Liver (tissue), 3 donors: ENCODE measurements at regions not wholly inside any gene's neighbourhood (a gene's known extent, or its start where the extent isn't known, plus 50 kb on each side); places are given as distances from the start of the nearest gene placed in this dataset.

Source experiments
- EGR1 ChIP-seq, 2 donors: IDR thresholded peaks; 2 replicates each; pipeline ENCODE4 v1.6.1; 2016 to 2018; ENCODE audit warnings: antibody characterized with exemption in 2 of 2, low read depth in 2 of 2
- FOXA1 ChIP-seq: IDR thresholded peaks from 2 replicates; pipeline ENCODE4 v1.6.1; 2016; ENCODE audit warnings: antibody characterized with exemption
- GABPA ChIP-seq, 2 donors: IDR thresholded peaks in 1 of 2; conservative IDR thresholded peaks in 1 of 2; 2 replicates each; pipeline ENCODE4 v1.6.1; 2016; ENCODE audit warnings: antibody characterized with exemption in 2 of 2, mild to moderate bottlenecking in 1 of 2, moderate library complexity in 1 of 2
- JUND ChIP-seq, 2 donors: IDR thresholded peaks; 2 replicates each; pipeline ENCODE4 v1.6.1; 2016; ENCODE audit warnings: antibody characterized with exemption in 2 of 2
- RAD21 ChIP-seq, 2 donors: IDR thresholded peaks; 2 replicates each; pipeline ENCODE4 v1.6.1; 2016; ENCODE audit warnings: antibody characterized with exemption in 2 of 2, mild to moderate bottlenecking in 2 of 2
- RXRA ChIP-seq, 2 donors: IDR thresholded peaks; 2 replicates each; pipeline ENCODE4 v1.6.1; 2017 to 2018; ENCODE audit warnings: antibody characterized with exemption in 2 of 2, mild to moderate bottlenecking in 1 of 2
- SP1 ChIP-seq: IDR thresholded peaks from 2 replicates; pipeline ENCODE4 v1.6.1; 2018; ENCODE audit warnings: antibody characterized with exemption, mild to moderate bottlenecking
- TAF1 ChIP-seq: conservative IDR thresholded peaks from 2 replicates; pipeline ENCODE4 v1.6.1; 2016; ENCODE audit warnings: antibody characterized with exemption, mild to moderate bottlenecking
- YY1 ChIP-seq: IDR thresholded peaks from 2 replicates; pipeline ENCODE4 v1.6.1; 2016; ENCODE audit warnings: antibody characterized with exemption, mild to moderate bottlenecking
- TF ChIP-seq, protein P1 (sequence below): fragments of 150-350 bp; IDR thresholded peaks from 2 replicates; pipeline ENCODE4 v1.5.1; 2017; ENCODE audit warnings: improper control_type of control experiment, low read depth, low read length; ENCODE audit not compliant: missing input control
- TF ChIP-seq, protein P2 (sequence below): IDR thresholded peaks from 2 replicates; pipeline ENCODE4 v1.6.1; 2016; ENCODE audit warnings: antibody characterized with exemption, mild to moderate bottlenecking
- TF ChIP-seq, protein P3 (sequence below): IDR thresholded peaks from 2 replicates; pipeline ENCODE4 v1.6.1; 2016; ENCODE audit warnings: antibody characterized with exemption
- donor health status: healthy.
- donor health status: healthy.

- TF ChIP-seq, protein P1, sequence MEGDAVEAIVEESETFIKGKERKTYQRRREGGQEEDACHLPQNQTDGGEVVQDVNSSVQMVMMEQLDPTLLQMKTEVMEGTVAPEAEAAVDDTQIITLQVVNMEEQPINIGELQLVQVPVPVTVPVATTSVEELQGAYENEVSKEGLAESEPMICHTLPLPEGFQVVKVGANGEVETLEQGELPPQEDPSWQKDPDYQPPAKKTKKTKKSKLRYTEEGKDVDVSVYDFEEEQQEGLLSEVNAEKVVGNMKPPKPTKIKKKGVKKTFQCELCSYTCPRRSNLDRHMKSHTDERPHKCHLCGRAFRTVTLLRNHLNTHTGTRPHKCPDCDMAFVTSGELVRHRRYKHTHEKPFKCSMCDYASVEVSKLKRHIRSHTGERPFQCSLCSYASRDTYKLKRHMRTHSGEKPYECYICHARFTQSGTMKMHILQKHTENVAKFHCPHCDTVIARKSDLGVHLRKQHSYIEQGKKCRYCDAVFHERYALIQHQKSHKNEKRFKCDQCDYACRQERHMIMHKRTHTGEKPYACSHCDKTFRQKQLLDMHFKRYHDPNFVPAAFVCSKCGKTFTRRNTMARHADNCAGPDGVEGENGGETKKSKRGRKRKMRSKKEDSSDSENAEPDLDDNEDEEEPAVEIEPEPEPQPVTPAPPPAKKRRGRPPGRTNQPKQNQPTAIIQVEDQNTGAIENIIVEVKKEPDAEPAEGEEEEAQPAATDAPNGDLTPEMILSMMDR: no peak
- TF ChIP-seq RAD21 (IDR thresholded peaks at IDR 0.05) (no peak), EGR1 (IDR thresholded peaks at IDR 0.05; ENCODE audit: low read depth in 2 of 2) (no peak), JUND (IDR thresholded peaks at IDR 0.05) (no peak), FOXA1 (no peak), TAF1 (no peak), YY1 (no peak), SP1 (no peak), RXRA (IDR thresholded peaks at IDR 0.05) (no peak), GABPA (IDR thresholded peaks at IDR 0.05 in 1 of 2, conservative IDR thresholded peaks at IDR 0.05 in 1 of 2) (no peak)
- TF ChIP-seq, protein P2, sequence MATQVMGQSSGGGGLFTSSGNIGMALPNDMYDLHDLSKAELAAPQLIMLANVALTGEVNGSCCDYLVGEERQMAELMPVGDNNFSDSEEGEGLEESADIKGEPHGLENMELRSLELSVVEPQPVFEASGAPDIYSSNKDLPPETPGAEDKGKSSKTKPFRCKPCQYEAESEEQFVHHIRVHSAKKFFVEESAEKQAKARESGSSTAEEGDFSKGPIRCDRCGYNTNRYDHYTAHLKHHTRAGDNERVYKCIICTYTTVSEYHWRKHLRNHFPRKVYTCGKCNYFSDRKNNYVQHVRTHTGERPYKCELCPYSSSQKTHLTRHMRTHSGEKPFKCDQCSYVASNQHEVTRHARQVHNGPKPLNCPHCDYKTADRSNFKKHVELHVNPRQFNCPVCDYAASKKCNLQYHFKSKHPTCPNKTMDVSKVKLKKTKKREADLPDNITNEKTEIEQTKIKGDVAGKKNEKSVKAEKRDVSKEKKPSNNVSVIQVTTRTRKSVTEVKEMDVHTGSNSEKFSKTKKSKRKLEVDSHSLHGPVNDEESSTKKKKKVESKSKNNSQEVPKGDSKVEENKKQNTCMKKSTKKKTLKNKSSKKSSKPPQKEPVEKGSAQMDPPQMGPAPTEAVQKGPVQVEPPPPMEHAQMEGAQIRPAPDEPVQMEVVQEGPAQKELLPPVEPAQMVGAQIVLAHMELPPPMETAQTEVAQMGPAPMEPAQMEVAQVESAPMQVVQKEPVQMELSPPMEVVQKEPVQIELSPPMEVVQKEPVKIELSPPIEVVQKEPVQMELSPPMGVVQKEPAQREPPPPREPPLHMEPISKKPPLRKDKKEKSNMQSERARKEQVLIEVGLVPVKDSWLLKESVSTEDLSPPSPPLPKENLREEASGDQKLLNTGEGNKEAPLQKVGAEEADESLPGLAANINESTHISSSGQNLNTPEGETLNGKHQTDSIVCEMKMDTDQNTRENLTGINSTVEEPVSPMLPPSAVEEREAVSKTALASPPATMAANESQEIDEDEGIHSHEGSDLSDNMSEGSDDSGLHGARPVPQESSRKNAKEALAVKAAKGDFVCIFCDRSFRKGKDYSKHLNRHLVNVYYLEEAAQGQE: no peak
- TF ChIP-seq, protein P3, sequence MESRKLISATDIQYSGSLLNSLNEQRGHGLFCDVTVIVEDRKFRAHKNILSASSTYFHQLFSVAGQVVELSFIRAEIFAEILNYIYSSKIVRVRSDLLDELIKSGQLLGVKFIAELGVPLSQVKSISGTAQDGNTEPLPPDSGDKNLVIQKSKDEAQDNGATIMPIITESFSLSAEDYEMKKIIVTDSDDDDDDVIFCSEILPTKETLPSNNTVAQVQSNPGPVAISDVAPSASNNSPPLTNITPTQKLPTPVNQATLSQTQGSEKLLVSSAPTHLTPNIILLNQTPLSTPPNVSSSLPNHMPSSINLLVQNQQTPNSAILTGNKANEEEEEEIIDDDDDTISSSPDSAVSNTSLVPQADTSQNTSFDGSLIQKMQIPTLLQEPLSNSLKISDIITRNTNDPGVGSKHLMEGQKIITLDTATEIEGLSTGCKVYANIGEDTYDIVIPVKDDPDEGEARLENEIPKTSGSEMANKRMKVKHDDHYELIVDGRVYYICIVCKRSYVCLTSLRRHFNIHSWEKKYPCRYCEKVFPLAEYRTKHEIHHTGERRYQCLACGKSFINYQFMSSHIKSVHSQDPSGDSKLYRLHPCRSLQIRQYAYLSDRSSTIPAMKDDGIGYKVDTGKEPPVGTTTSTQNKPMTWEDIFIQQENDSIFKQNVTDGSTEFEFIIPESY: no peak
Observed at GRCh38 chr5:23146183-23146582, 293.0 kb upstream of the CDH12 start.
